ENCODE measurements at regions not wholly inside any gene's neighbourhood (a gene's known extent, or its start where the extent isn't known, plus 50 kb on each side); places are given as distances from the start of the nearest gene placed in this dataset.

DNA sequence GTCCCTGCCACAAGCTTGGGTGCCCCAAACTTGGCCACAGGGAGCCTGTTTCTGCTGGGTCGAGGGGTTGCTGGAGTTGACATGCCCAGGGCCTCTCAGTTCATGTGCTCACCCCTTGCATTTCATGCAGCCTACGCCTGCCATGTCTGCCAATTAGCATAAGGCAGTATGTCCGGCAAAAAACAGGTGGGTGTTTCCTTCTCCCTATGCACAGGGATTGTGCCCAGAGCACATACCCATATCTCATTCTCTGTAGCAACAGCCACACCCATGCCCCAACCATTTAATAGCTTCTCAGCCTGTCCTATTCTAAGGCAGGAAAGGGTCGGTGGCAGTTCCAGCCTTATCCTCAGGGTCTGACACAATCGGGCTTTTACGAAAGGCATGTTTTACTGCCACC lies 340.4 kb upstream of the ASIC2 start:
- Histone ChIP-seq H3K9me3 (ENCODE audit: insufficient read depth, low read length) (no peaks in the 10 kb centered on the region), H3K4me1 (ENCODE audit: low read length) (no peaks in the 10 kb centered on the region), H3K27me3 (ENCODE audit: low read depth, low read length) (peaks cover 10% of the 10 kb centered on the region), H3K27ac (ENCODE audit: low read length) (no peak overlapping the region), H3K9ac (ENCODE audit: low read length) (no peak overlapping the region), H4K20me1 (ENCODE audit: insufficient read depth, low read length) (no peaks in the 10 kb centered on the region), H3K36me3 (replicated peaks; ENCODE audit: low read depth, low read length) (no peaks in the 10 kb centered on the region), H3K79me2 (ENCODE audit: low read length) (no peaks in the 10 kb centered on the region), H3K4me3 (ENCODE audit: low read length) (no peak overlapping the region), H3K4me2 (ENCODE audit: low read length) (no peak overlapping the region), H2AFZ (ENCODE audit: low read depth, low read length) (no peak overlapping the region)
- no peak for TF ChIP-seq EZH2phosphoT487 (IDR thresholded peaks at IDR 0.05; ENCODE audit: low read depth)
- TF ChIP-seq, protein P1, sequence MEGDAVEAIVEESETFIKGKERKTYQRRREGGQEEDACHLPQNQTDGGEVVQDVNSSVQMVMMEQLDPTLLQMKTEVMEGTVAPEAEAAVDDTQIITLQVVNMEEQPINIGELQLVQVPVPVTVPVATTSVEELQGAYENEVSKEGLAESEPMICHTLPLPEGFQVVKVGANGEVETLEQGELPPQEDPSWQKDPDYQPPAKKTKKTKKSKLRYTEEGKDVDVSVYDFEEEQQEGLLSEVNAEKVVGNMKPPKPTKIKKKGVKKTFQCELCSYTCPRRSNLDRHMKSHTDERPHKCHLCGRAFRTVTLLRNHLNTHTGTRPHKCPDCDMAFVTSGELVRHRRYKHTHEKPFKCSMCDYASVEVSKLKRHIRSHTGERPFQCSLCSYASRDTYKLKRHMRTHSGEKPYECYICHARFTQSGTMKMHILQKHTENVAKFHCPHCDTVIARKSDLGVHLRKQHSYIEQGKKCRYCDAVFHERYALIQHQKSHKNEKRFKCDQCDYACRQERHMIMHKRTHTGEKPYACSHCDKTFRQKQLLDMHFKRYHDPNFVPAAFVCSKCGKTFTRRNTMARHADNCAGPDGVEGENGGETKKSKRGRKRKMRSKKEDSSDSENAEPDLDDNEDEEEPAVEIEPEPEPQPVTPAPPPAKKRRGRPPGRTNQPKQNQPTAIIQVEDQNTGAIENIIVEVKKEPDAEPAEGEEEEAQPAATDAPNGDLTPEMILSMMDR (IDR thresholded peaks at IDR 0.05; ENCODE audit: low read depth, low read length) = no peak

DNA sequence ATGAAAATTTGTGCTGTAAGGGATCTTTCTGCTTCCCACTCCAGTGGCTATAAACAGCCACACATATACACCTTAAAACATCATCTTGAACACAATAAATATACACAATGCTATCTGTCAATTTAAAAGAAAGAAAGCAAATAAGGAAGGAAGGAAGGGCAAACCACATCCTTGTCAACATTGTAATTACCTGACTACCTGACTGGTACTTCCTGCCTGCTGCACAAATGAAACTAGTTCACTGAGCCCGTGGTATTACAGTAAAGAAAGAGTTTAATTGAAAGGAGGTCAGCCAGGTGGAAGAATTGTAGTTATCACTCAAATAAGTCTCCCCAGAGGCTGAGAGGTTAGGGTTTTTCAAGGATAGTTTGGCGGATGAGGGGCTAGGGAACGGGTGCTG lies 344.4 kb upstream of the ASIC2 start:
- H3K9ac ChIP-seq (ENCODE audit: low read length) = no peak overlapping the region
- H4K20me1 ChIP-seq (ENCODE audit: insufficient read depth, low read length) = no peaks in the 10 kb centered on the region
- no peak overlapping the region for H2AFZ ChIP-seq (ENCODE audit: low read depth, low read length)
- H3K4me2 ChIP-seq (ENCODE audit: low read length) = no peak overlapping the region
- H3K9me3 ChIP-seq (ENCODE audit: insufficient read depth, low read length) = no peaks in the 10 kb centered on the region
- TF ChIP-seq EZH2phosphoT487 (IDR thresholded peaks at IDR 0.05; ENCODE audit: low read depth) = no peak
- TF ChIP-seq, protein P1 (IDR thresholded peaks at IDR 0.05; ENCODE audit: low read depth, low read length) = no peak
- H3K79me2 ChIP-seq (ENCODE audit: low read length) = no peaks in the 10 kb centered on the region
- H3K4me1 ChIP-seq (ENCODE audit: low read length) = no peaks in the 10 kb centered on the region
- no peak overlapping the region for H3K27ac ChIP-seq (ENCODE audit: low read length)
- peaks cover 15% of the 10 kb centered on the region for H3K27me3 ChIP-seq (ENCODE audit: low read depth, low read length)
- no peak overlapping the region for H3K4me3 ChIP-seq (ENCODE audit: low read length)
- H3K36me3 ChIP-seq (replicated peaks; ENCODE audit: low read depth, low read length) = no peaks in the 10 kb centered on the region

DNA sequence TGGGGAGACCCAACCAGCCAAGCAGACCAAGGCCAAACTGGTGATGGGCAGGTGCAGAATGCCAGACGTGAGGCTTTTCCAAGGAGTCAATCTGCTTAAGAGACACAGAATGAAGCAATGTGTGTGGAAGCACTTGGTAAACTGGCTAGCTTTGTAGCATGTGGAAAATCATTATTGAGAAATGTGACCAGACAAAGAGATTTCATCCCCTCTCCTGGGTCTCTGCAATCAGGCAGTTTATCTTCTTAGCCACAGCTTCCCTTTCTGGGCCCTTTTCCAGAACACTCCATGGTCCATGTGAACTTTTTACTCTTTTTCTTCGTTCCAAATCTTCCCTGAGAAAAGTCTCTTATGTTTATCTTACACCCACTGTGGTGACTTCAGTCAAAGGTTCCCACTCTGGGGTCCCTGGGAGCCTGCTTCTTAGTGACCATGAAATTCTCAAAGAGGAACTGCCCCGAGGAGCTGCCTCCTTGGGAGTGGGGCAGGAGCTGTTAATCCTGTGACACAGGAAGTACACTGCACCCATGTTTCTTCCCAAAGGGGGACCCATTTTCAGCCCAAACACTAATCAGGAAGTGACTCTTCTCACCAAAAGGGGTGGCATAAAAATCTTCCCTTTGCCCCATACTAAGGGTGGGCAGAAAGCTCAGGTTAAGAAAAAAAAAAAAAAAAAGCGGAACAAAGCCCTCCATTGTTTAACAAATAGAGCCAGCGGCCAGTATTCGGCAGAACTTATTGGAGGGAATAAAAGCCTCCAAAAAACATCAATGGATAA lies 346.2 kb upstream of the ASIC2 start:
- Histone ChIP-seq H2AFZ (ENCODE audit: low read depth, low read length) (no peak overlapping the region), H3K4me3 (ENCODE audit: low read length) (no peak overlapping the region), H3K36me3 (replicated peaks; ENCODE audit: low read depth, low read length) (no peaks in the 10 kb centered on the region), H3K79me2 (ENCODE audit: low read length) (no peaks in the 10 kb centered on the region), H3K4me1 (ENCODE audit: low read length) (no peaks in the 10 kb centered on the region), H3K27me3 (ENCODE audit: low read depth, low read length) (peaks cover 11% of the 10 kb centered on the region), H3K9ac (ENCODE audit: low read length) (no peak overlapping the region), H3K27ac (ENCODE audit: low read length) (no peak overlapping the region), H3K9me3 (ENCODE audit: insufficient read depth, low read length) (no peaks in the 10 kb centered on the region), H3K4me2 (ENCODE audit: low read length) (no peak overlapping the region), H4K20me1 (ENCODE audit: insufficient read depth, low read length) (no peaks in the 10 kb centered on the region)
- TF ChIP-seq, protein P1 (IDR thresholded peaks at IDR 0.05; ENCODE audit: low read depth, low read length) = no peak
- no peak for TF ChIP-seq EZH2phosphoT487 (IDR thresholded peaks at IDR 0.05; ENCODE audit: low read depth)

DNA sequence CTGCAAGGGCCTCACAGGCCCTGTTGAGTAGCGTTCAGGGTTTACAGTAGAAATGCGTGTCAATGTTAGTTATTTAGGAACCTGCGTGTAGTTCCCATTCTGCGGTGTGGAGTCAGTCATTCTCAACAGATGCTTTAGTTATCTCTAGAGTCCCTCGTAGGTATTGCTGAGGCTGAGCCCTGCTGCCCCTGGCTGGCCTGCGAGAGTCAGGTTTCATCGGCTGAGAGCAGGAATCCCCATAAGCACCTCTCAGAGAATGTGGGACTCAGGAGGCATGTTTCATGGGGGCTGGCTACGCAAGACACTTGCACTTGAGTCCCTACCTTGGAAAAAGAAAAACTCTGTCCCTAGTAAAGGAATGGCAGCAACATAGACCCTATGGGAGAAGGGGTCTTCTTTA lies 347.5 kb upstream of the ASIC2 start:
- Histone ChIP-seq H3K4me3 (ENCODE audit: low read length) (no peak overlapping the region), H3K9me3 (ENCODE audit: insufficient read depth, low read length) (no peaks in the 10 kb centered on the region), H3K79me2 (ENCODE audit: low read length) (no peaks in the 10 kb centered on the region), H3K4me1 (ENCODE audit: low read length) (no peaks in the 10 kb centered on the region), H2AFZ (ENCODE audit: low read depth, low read length) (no peak overlapping the region), H3K36me3 (replicated peaks; ENCODE audit: low read depth, low read length) (no peaks in the 10 kb centered on the region), H4K20me1 (ENCODE audit: insufficient read depth, low read length) (no peaks in the 10 kb centered on the region), H3K9ac (ENCODE audit: low read length) (no peak overlapping the region), H3K4me2 (ENCODE audit: low read length) (no peak overlapping the region), H3K27me3 (ENCODE audit: low read depth, low read length) (peaks cover 14% of the 10 kb centered on the region), H3K27ac (ENCODE audit: low read length) (no peak overlapping the region)
- TF ChIP-seq EZH2phosphoT487 (IDR thresholded peaks at IDR 0.05; ENCODE audit: low read depth) = no peak
- TF ChIP-seq, protein P1 (IDR thresholded peaks at IDR 0.05; ENCODE audit: low read depth, low read length) = no peak

Measured in OCI-LY3 (cell line).